ENCODE measurements at regions not wholly inside any gene's neighbourhood (a gene's known extent, or its start where the extent isn't known, plus 50 kb on each side); places are given as distances from the start of the nearest gene placed in this dataset.
"Not testable (repeated sequence)": the region's sequence is repeated elsewhere in the genome, so short reads cannot be mapped to it uniquely, and the experiment has no call there.

DNA sequence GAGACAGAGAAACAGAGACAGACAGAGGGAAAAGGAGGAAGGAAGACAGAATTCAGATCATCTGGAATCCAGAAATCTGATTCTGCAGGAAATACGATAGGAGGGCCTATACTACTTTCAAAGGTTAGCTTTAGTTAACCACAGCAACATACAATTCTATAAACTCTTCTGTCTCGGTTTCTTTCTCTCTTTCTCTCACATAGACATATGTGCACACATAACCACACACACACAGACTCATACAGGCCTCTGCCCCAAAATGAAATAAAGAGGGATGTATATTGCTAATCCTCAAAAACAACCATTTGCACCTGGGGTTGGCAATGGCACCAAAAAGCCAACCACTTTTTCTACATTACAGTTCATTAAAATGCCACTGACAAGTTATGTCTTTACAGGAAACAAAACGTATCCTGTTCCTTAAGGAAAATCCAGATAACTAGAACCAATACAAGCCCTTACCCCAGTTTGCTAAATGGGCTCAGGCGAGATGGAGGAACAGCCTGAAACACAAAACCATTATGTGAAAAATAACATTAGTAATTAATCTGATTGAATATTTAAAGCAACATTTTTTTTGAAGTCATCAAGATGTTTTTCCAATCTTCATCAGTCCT lies 372.3 kb upstream of the CCNH start:
- no peak for DNase-seq (ENCODE audit: low spot score)

DNA sequence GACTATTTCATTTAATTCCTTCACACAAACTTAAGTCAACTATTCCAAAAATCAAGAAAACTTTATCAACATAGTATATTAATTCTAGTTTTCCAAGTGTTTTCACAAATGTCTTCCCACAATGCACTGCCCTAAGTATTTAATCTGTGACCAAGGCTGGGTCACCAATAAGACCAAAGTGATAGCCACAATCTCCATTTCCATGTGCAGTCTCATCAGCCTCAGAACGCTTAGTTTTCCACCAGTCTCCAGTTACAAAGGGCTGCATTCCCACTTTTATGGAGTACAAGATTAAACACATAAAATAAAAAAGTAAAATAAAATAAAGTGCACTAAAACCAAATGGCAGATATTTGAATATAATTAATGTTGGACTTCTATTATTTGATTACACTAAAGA lies 371.6 kb upstream of the CCNH start:
- DNase-seq (ENCODE audit: low spot score) = no peak

DNA sequence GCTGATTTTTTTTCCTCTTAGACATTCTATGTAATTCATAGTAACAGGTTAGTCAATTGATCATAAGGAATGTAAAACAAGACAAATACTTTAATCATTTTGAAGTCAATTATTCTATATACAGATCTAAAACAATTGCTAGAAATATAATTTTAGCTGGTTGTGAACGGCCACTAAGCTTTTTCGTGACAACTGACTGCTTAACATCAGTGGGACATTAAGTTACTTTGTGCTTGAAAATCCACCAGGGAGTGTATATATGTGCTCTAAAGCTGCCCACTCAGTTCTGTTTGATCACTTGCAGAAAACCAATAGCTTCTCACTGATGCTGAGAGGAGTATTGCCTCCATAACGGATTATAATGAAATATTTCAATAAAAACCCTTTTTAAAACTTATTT lies 370.2 kb upstream of the CCNH start:
- DNase-seq (ENCODE audit: low spot score) = no peak

DNA sequence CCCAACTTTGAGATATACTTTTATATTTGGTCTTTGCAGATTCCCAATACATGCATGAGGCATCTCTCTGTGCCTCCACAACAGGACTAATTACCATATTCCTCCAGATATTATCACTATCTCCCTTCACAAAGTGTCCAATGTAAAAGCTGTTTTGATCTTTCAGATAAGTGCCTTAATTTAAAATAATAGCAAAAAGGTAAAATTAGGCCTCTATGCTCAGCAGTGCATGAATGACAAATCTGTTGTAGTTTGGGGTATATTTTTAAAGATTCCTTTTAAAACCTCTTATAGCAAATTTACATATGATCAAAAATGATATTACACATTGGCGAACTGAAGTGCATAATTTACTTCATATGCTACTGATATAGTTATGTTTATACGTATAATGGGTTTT lies 369.2 kb upstream of the CCNH start:
- DNase-seq (ENCODE audit: low spot score) = no peak

DNA sequence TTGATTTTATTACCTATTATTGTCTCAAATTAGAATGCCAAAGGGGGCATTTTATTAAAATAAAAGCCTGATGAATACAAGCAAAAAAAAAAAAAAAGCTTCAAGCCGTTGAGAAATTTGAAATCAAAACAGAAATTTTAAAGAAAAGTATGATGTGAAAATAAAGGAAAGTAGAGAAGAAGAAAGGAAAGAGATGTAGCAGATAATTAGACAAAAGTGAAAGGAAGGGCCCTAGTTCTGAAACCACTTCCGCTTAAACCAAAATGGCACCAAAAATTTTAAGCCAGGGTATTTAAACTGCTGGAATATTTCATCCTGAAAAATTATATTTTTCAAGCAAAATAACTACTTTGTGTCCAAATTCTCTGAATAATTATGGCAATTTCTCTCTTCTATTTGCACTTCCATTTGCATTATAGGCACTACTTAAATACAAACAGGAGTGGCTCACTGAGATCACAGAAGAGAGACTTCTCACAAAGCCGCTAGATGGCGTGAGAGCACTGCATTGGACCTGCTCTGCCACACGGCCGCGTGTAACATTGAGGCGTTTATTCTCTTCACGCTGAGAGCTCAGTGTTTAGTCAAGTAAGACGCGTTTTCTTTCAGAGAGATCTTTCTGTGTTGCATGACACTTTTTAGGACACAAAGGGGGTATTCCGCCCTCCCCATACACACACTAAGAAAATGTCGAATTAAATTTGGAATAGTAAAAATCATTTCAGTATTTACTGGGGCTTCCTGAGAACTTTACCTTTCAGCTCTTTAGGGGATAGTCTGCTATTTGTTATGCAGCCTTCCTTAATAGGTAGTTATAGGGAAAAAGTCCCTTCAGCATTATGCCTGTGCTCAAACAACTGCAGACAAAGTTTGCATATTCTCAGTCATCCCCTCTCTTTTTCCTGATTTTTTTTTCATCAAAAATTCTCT lies 368.4 kb upstream of the CCNH start:
- DNase-seq (ENCODE audit: low spot score) = peak; percentile 79

DNA sequence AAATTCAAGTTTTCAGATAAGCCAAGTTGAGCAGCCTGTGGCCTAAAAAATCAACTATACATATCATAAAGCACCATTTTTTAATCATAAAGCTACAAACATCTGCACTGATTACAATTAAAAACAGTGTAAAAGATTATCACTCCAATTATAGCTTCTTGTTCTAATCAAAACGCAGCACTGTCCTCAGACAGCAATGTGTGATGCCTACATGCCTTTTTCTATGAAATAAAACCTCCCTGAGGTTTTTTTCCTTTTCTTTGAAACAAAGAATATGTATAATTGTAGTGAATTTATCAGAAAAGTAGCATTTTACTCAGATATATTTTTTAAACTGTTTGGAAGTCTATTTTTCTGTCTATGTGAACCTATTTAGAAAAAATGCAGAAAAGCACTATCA lies 366.1 kb upstream of the CCNH start:
- DNase-seq (ENCODE audit: low spot score) = no peak

DNA sequence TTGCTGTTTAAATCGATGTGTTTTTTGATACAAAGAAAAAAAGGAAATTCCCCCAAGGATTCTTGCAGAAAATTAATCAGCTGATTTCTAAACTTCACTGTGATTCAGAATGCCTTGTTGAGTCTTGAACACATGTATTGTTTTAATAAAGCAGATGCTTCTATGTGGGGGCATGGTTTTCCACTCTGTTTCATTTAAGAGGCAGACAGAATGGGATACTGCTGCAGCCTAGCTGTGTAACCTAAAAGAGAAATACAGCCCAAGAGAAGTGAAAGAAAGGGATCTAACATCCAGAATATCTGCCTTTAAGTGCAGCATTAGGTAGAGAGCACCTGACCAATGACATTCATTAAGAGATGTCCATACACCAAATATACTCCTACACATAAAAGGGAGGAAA lies 365.1 kb upstream of the CCNH start:
- DNase-seq (ENCODE audit: low spot score) = no peak

DNA sequence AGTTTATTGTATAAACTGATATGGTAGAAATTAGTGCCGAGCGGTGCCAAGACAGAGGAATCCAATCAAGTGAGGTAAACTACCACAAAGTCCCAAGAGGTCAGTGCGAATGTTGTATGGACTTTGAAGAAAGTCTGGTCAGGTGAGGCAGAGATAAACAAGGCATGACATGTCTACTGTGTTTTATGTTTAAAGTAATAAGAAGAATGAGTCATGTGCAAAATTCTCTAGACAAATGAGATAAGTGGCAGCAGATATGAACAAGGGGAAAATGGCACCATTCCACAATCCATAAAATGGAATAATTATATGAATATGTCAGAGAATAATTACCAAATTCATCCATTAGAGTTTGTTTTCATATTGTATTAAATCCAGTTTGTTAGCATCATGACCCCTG lies 364.1 kb upstream of the CCNH start:
- DNase-seq (ENCODE audit: low spot score) = no peak

DNA sequence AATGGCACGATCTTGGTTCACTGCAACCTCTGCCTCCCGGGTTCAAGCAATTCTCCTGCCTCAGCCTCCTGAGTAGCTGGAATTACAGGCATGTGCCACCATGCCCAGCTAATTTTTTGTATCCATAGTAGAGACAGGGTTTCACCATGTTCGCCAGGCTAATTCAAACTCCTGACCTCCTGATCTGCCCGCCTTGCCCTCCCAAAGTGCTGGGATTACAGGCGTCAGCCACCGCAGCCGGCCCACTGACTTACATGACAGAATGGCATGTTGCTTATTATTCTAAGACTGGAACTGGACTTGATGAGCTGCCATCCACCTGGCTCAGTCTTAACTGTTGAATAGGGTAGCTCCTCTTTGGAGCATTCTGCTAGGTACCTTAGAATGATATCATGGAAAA lies 363.6 kb upstream of the CCNH start:
- not testable (repeated sequence) for DNase-seq (ENCODE audit: low spot score)

DNA sequence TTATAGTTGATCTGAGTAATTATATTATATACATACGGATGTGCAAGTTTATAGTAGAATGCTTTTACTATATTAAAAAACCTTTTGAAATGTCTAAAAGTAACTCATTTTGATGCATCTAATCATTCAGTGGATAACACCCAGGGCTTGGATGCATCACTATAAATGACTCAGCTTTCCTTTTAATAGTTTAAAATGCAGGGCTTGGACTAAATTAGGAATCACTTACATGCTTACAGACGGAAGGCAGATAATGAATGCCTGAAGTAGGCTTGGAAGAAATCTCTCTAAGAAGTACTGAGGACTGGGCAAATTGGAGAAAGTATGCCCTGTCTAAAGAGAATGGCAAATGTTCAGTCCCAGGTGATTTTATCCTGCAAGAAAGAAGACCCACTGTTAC lies 362.5 kb upstream of the CCNH start:
- DNase-seq (ENCODE audit: low spot score) = no peak

DNA sequence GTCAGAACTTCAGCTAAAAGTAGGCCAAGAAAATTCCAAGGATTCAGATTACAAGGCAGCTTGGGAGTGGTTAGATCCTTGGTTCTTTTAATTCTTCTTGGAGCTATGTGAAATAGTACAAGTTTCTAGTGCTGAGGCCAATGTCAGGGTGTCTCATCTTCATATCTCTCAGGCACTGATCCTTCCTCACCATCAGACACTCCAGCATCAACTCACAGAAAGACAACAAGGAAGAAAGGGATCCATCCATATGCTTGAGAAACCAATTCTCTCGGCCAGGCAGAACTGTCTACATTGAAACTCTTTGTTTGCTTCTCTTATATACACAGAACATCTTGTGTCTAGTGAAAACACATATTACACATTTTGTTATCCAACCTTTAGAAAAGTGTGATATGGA lies 362.1 kb upstream of the CCNH start:
- DNase-seq (ENCODE audit: low spot score) = no peak

DNA sequence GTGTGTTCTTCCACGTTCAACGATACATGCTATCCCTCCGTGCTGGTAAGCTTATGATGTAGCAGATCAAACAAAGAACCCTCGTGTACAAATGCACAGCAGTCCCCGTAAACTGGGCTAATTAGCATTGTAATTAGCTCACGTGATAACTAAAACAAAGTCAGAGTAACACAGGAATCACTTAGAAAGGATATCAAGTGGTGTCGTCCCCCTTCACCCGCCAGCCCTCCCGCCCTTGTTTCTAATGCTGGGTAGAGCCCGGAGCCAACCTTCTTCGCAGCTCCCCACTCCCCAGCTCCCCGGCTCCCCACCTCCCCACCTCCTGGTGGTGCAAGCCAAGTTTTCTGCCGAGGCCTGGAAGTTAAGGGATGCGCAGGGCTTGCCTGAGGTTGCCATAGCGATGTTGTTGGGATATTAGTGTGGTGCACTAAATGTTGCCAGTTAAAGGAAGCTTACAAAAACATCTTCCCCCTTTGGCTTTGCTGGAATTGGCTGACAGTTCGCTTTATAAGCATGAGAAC lies 357.9 kb upstream of the CCNH start:
- DNase-seq (ENCODE audit: low spot score) = no peak

DNA sequence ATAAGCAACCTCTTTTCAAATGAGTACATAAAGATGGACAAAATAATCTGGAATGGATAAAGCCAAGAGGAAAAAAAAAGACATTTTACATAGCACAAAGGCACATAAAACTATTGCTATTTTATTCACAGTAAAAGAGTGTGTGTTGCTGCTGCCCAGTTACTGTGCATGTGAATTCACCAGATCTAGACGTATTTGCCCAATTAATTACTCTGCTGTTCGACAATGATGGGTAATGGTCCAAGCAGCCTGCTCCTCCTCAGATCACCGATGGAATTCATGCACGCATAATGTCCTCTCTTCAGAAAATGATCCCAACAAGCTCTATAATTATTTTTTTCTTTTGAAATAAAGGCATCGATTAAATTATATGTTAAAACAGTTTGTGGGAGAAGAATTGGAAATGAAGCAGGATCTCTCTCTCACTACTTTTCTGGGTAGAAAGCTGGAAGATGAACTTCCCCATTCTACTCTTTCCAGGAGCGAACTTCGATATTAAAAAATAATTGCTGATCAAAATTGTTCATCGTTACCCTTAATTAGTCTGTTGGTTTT lies 357.4 kb upstream of the CCNH start:
- DNase-seq (ENCODE audit: low spot score) = no peak

DNA sequence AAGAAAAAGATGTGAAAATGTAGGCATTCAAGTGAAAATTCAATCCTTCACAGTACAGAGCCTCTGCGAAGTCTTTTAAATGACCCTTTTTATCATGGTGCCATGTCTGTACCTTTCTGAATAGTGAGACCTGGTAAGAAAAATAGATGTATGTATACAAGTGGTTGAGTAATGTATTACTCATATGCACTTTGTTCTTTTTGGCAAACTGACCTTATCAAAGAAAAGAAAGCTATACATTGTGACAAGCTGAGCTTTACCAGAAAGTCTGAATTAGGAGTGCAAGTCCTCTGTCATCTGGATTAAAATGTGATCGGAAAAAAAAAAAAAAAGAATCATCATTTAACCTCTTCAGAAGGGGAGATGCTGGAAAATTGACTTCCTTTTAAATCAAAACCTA lies 356.4 kb upstream of the CCNH start:
- DNase-seq (ENCODE audit: low spot score) = no peak

DNA sequence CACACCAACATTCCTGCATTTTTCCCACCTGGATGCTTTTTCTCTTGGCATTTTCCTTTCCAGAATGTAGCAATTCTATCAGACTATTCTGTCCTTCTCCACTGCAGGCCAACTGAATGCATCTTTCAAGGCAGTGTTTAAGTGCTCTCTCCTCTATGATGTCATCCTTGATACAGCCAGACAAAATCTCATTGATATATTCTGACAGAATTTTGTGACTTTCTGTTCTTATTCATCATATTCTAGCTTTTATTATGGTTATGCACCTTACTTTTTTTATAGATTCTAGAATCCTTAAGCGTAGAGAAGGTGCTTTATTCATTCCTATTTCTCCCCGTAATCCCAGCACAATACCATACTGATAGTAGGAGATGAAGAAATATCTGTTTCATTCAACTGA lies 355.5 kb upstream of the CCNH start:
- DNase-seq (ENCODE audit: low spot score) = no peak

DNA sequence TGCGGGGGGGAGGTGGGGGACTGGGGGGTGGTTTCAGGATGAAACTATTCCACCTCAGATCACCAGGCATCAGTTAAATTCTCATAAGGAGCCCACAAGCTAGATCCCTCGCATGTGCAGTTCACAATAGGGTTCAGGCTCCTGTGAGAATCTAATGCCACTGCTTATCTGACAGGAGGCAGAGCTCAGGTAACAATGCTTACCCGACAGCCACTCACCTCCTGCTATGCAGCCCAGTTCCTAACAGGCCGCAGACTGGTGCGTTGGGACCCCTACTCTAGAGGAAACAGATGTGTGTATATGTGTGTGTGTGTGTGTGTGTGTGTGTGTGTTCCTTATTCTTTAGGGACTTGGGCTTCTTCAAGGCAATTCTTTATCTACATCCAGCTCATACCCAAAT lies 352.3 kb upstream of the CCNH start:
- DNase-seq (ENCODE audit: low spot score) = no peak

DNA sequence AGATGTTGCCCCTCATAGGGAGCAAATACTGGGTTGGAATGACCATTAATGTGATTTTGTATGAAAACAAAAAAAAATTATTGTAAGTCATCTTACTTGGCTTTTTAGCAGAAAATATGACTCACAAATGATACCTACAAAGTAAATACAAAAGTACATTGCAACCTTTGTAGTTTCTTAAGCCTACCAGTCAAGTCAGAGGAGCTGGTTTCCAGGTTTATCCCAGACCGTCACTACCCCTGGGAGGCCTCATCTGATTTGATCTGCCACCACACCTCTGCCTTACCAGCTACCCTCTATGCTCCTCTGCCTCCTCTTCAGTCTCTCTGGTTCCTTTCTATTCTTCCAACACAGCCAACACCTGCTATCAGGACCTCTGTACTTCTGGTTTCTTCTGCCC lies 349.9 kb upstream of the CCNH start:
- no peak for DNase-seq (ENCODE audit: low spot score)

DNA sequence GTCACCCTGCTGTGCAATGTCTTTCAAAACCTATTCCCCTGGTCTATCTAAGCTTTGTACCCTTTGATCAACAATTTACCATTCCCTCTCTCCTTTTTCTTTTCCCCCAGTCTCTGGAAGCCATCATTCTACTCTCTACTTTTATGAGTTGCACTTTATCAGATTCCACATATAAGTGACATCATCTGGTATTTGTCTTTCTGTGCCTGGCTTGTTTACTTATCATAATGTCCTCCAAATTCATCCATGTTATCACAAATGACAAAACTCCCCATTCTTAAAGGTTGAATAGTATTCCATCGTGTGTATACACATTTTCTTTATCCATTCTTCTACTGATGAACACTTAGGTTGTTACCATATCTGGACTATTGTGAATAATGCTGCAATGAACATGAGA lies 344.2 kb upstream of the CCNH start:
- DNase-seq (ENCODE audit: low spot score) = no peak

DNA sequence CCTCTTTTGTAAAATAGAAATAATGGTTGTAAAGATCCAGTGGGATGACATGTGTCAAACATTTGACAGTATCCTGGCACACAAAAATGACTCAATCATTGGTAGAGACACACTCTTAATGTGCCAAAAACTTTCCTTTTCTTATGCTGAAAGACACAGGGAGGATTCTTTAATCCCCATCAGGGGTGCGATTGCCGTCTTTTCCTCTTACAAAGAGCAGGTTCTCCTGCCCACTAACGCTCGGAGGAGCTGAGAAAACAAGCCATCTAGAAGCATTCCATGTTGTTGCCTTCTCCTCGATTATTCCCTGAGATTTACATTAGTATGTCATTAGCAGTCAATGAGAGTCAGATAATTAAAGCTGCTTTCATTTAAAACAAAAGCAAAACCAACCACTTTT lies 342.6 kb upstream of the CCNH start:
- no peak for DNase-seq (ENCODE audit: low spot score)

DNA sequence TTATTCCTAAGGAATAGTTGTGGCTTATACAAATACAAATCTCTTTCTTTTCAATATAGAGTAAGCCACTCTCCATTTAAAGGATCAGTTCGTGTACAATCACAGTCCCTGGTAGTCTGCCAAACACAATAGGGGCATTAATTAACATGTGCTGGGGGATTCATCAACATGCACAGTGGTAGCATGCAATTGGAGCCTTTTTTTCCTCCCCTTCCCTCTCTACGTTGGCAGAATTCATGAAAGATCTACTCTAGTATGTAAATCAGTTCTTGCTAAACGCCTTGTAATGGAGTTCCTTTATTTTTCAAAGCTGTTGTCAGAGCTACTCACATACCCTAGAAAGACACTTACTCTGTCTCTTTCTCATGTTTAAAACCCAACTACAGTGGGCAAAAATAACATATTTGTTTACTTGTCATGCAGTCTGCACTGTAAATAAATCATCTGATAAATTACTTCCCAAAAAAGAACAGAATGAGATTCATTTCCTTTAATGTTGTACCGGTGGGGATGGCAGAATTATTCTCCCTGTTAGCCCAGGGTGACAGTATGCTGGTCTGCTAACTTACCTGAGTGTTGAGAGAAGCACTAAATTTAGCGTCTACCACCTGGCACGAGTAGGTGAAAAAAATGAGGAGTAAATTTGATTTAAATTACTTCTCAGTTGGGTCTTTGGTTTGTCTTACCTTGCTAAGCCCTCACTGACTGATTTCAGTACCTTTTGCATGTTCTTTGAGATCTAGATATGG lies 341.5 kb upstream of the CCNH start:
- DNase-seq (ENCODE audit: low spot score) = no peak

DNA sequence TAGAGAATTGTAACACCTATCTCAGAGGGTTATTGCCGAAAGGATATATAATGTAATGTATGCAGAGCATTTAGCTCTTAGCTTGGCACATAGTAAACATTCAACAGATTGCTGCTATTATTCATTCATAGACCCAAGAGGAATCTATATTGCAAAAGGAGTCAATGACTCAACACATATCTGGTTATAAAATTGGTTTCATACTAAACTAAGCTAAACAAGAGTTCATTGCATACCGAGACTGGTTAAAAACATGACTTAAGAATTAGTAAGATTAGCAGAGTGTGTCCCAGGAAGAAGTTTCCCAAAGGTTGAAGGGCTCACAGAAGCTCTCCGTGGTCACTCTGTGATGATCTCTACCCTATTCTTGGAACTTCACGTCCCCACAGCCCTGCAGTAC lies 339.6 kb upstream of the CCNH start:
- no peak for DNase-seq (ENCODE audit: low spot score)

DNA sequence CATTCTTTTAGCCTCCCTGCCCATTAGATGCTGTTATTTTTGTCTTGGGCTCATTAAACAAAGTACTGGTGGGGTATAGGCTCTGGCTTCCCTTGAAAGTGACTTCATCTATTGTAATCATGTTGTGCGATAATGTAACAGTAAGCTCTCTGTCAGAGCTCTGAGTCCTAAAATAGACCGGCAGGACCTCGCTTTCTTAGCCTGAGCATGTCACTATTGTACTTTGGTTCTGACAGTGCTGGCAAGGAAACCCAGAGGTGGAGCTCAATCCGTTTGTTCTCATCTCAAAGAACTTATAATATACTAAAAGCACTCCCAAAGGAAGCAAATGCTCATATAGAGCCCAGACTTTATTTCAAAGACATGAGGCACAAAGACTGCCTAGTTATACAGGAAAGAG lies 339.1 kb upstream of the CCNH start:
- no peak for DNase-seq (ENCODE audit: low spot score)

All from CD4-positive, alpha-beta T cell treated with Interleukin-15 for 4 hours (primary cell).